22Rv1 (cell line): ENCODE measurements at regions not wholly inside any gene's neighbourhood (a gene's known extent, or its start where the extent isn't known, plus 50 kb on each side); places are given as distances from the start of the nearest gene placed in this dataset.
"Not testable (repeated sequence)": the region's sequence is repeated elsewhere in the genome, so short reads cannot be mapped to it uniquely, and the experiment has no call there.

ENCODE experiments used
- H3K27ac ChIP-seq: fragments of 450-650 bp; 2 replicates; pipeline ENCODE4 v1.5.1; 2017
- ZFX ChIP-seq: fragments of 450-650 bp; IDR thresholded peaks from 2 replicates; pipeline ENCODE4 v1.6.1; 2017; ENCODE audit warnings: antibody characterized with exemption, borderline replicate concordance
- TF ChIP-seq, protein P1 (sequence below): fragments of 450-650 bp; IDR thresholded peaks from 2 replicates; pipeline ENCODE4 v1.5.1; 2017; ENCODE audit warnings: mild to moderate bottlenecking

DNA sequence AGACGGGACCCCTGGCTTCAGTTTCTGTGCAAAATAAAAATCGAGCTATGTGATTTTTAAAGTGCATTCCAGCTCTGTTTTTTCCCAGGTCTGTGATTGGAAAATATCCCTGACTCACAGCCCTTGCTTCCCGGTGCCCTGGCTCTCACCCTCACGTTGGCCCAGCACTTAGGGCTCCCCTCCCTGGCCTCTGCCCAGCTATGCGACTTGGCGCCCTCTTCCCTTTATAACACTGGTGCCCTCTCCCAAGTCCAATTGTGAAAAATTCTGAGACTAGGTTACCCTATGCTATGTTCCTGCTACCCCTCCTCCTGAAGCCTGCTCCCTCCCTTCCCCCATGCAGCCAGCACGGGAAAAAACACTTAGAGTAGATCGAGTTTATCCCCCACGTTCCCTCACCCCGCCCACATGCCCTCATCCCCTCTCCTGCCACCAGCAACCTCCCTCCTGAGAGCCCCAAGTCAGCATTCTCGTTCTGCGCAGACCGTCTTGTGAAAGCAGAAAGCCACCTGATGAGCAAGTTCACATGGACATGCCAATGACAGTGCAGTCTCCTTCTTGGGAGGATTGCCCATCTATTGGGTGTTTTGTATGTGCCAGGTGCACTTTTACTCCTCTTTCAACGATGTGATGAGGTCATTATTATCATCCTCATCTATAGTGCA is 228.8 kb downstream of the VAPA start:
- no peak overlapping the region for H3K27ac ChIP-seq
- TF ChIP-seq, protein P1, sequence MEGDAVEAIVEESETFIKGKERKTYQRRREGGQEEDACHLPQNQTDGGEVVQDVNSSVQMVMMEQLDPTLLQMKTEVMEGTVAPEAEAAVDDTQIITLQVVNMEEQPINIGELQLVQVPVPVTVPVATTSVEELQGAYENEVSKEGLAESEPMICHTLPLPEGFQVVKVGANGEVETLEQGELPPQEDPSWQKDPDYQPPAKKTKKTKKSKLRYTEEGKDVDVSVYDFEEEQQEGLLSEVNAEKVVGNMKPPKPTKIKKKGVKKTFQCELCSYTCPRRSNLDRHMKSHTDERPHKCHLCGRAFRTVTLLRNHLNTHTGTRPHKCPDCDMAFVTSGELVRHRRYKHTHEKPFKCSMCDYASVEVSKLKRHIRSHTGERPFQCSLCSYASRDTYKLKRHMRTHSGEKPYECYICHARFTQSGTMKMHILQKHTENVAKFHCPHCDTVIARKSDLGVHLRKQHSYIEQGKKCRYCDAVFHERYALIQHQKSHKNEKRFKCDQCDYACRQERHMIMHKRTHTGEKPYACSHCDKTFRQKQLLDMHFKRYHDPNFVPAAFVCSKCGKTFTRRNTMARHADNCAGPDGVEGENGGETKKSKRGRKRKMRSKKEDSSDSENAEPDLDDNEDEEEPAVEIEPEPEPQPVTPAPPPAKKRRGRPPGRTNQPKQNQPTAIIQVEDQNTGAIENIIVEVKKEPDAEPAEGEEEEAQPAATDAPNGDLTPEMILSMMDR, result no peak
- TF ChIP-seq ZFX, result no peak

DNA sequence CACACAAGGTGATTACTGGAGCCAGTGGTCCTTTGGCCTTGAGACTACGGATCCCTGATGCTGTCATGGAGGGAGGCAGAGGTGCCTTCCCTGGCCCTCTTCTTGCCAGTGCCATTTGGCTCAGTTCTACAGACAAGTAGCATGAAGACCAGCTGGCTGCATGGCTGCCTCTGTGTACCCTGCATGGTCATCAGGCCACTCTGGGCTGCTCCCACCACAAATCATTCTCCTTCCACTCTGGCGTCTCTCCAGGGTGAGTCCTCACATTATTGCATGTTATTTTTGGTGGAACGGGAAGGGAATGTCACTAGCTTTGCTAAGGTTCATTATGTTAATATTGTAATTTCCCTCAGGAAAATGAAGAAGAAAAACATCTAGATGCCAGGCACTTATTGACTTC is 229.8 kb downstream of the VAPA start:
- no peak for TF ChIP-seq ZFX
- TF ChIP-seq, protein P1, result no peak
- no peak overlapping the region for H3K27ac ChIP-seq

- no peak for TF ChIP-seq ZFX
- TF ChIP-seq, protein P1, result no peak
- H3K27ac ChIP-seq, result no peak overlapping the region
Observed at GRCh38 chr18:10145546-10145945, 231.7 kb downstream of the VAPA start.

- H3K27ac ChIP-seq, result no peak overlapping the region
- TF ChIP-seq, protein P1, result no peak
- TF ChIP-seq ZFX, result no peak
Observed at GRCh38 chr18:10147226-10147625, 233.4 kb downstream of the VAPA start.

- no peak overlapping the region for H3K27ac ChIP-seq
- no peak for TF ChIP-seq ZFX
- TF ChIP-seq, protein P1, result no peak
Observed at GRCh38 chr18:10147752-10148151, 233.9 kb downstream of the VAPA start.

DNA sequence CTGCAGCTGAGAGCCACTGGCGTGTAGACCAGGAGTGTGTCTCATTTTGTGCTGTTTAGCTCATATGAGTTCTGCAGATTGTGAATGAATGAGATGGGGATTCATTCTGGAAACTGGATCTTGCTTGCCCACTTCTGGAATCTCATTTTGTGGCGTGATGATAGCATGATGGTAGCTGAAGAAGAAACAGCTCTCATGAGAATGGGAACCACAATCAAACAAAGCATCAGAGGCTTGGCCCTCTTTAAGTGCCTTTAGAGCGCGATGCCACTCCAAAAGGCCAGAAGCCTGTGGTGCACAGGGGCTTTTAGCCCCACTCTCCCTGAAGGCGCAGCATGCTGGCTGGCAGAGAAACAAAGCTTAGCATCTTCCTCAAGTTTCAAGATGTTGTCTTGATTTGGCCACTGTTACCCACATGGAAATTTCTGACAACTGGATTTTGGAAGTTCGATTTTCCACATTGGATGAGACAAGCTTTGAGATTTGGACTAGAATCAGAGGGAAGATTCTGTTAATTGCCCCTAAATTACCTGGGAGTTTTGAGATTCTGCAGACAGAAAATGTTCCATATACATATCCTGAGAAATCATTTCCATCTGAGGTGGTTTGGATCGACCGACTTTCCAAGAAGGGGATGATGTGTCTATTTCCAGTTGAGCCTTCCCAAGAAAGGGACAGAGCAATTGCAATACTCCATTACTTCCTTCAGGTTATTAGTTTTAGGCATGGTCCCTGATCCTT is 234.5 kb downstream of the VAPA start:
- TF ChIP-seq ZFX, result no peak
- TF ChIP-seq, protein P1, result no peak
- no peak overlapping the region for H3K27ac ChIP-seq

GRCh38 chr18:10149768-10150556 is 236.1 kb downstream of the VAPA start:
- TF ChIP-seq, protein P1, result no peak
- TF ChIP-seq ZFX, result no peak
- no peak overlapping the region for H3K27ac ChIP-seq

- H3K27ac ChIP-seq, result not testable (repeated sequence)
Observed at GRCh38 chr18:10150576-10150975, 236.8 kb downstream of the VAPA start.
